CD4-positive, CD25-positive, alpha-beta regulatory T cell (primary cell): ENCODE measurements at regions not wholly inside any gene's neighbourhood (a gene's known extent, or its start where the extent isn't known, plus 50 kb on each side); places are given as distances from the start of the nearest gene placed in this dataset.

Source experiments
- ATAC-seq, 2 donors: fragments of 150-1000 bp; cut with Tn5 transposase; one replicate each; pipeline ENCODE4 v1.10.0; 2021; ENCODE audit warnings: low read depth in 2 of 2, moderate number of reproducible peaks in 2 of 2, moderate library complexity in 1 of 2
- DNase-seq, 3 donors: peaks; one replicate each; pipeline versions ENCODE4 v3.0.0 to v3.0.0-alpha.2; 2012 to 2022; ENCODE audit warnings: mixed read lengths in 1 of 3
- H3K27ac ChIP-seq: one replicate; pipeline ENCODE4 v1.7.0; 2013; ENCODE audit warnings: mild to moderate bottlenecking, low read length; ENCODE audit not compliant: insufficient read depth, poor library complexity, severe bottlenecking
- H3K27me3 ChIP-seq: one replicate; pipeline ENCODE4 v1.7.0; 2013; ENCODE audit warnings: low read length; ENCODE audit not compliant: control insufficient read depth, insufficient read depth
- H3K36me3 ChIP-seq: one replicate; pipeline ENCODE4 v1.7.0; 2013; ENCODE audit warnings: mild to moderate bottlenecking, low read length, moderate library complexity; ENCODE audit not compliant: control insufficient read depth, insufficient read depth
- H3K4me1 ChIP-seq: 2 replicates; pipeline ENCODE4 v1.7.0; 2013; ENCODE audit warnings: mild to moderate bottlenecking, low read length; ENCODE audit not compliant: insufficient read depth, control insufficient read depth, poor library complexity, severe bottlenecking
- H3K4me3 ChIP-seq: one replicate; pipeline ENCODE4 v1.7.0; 2013; ENCODE audit warnings: low read depth, mild to moderate bottlenecking, low read length, moderate library complexity
- H3K9me3 ChIP-seq, 2 experiments: 1 replicate in 1 of 2; 2 replicates in 1 of 2; pipeline ENCODE4 v1.7.0; 2013; ENCODE audit warnings: low read length in 2 of 2, mild to moderate bottlenecking in 1 of 2, moderate library complexity in 1 of 2; ENCODE audit not compliant: control insufficient read depth in 2 of 2
- H3K27ac Mint-ChIP-seq, 3 donors: one replicate each; pipeline ENCODE4 v1.8.0; 2020 to 2022; ENCODE audit warnings: mild to moderate bottlenecking in 3 of 3, mixed read lengths in 3 of 3, moderate library complexity in 2 of 3
- H3K27me3 Mint-ChIP-seq: one replicate; pipeline ENCODE4 v1.8.0; 2022; ENCODE audit warnings: mild to moderate bottlenecking, mixed read lengths
- H3K36me3 Mint-ChIP-seq: one replicate; pipeline ENCODE4 v1.8.0; 2020; ENCODE audit warnings: mixed read lengths
- H3K4me1 Mint-ChIP-seq, 4 donors: one replicate each; pipeline ENCODE4 v1.8.0; 2020 to 2022; ENCODE audit warnings: mixed read lengths in 4 of 4, mild to moderate bottlenecking in 1 of 4
- H3K4me3 Mint-ChIP-seq, 4 donors: one replicate each; pipeline ENCODE4 v1.8.0; 2020 to 2022; ENCODE audit warnings: mild to moderate bottlenecking in 4 of 4, mixed read lengths in 4 of 4, moderate library complexity in 3 of 4
- H3K9me3 Mint-ChIP-seq, 7 donors: one replicate each; pipeline ENCODE4 v1.8.0; 2020 to 2022; ENCODE audit warnings: mixed read lengths in 7 of 7, mild to moderate bottlenecking in 3 of 7, moderate library complexity in 2 of 7

- Histone ChIP-seq H3K27me3 (no peaks in the 10 kb centered on the region), H3K27ac (no peak overlapping the region), H3K4me3 (no peak overlapping the region), H3K9me3 (no peaks in the 10 kb centered on the region), H3K36me3 (no peaks in the 10 kb centered on the region), H3K4me1 (no peaks in the 10 kb centered on the region)
- Mint-ChIP-seq H3K4me1 (peaks cover 0 to 4% (median 0%) of the 10 kb centered on the region in 4 donors), H3K27ac (peak overlapping the region in 1 of 3 donors; percentile 19), H3K4me3 (no peak overlapping the region), H3K36me3 (peaks cover 5% of the 10 kb centered on the region), H3K27me3 (peaks cover 7% of the 10 kb centered on the region), H3K9me3 (peaks cover 0 to 2% (median 0%) of the 10 kb centered on the region in 7 donors)
- DNase-seq, result no peak
- no peak for ATAC-seq
Observed at GRCh38 chr14:98466807-98467206, 805.2 kb downstream of the BCL11B start.

- Histone ChIP-seq H3K36me3 (no peaks in the 10 kb centered on the region), H3K27me3 (no peaks in the 10 kb centered on the region), H3K4me3 (no peak overlapping the region), H3K4me1 (no peaks in the 10 kb centered on the region), H3K9me3 (no peaks in the 10 kb centered on the region), H3K27ac (no peak overlapping the region)
- DNase-seq (no peak), ATAC-seq (no peak)
- Mint-ChIP-seq H3K27me3 (peaks cover 7% of the 10 kb centered on the region), H3K36me3 (peaks cover 5% of the 10 kb centered on the region), H3K4me1 (peaks cover 0 to 4% (median 0%) of the 10 kb centered on the region in 4 donors), H3K27ac (no peak overlapping the region), H3K4me3 (no peak overlapping the region), H3K9me3 (peaks cover 0 to 2% (median 0%) of the 10 kb centered on the region in 7 donors)
Observed at GRCh38 chr14:98470663-98471062, 801.3 kb downstream of the BCL11B start.

DNA sequence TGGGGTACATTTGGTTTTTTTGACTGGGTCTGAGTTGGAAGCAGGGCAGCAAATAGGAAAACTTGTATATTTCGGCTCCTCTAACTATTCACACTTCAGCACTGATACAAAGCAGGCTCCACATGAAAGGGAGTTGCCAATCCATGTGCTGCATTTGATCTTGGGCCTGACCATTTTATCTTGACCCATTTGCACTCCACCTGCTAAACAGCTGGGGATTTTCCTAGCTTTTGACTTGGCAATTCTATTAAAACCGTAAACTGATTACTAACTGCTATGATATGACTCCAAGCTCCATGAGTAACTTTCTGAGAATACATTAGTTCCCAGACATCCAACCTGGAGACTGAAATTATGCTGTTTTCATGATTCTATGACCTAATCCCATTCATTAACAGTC lies 797.1 kb downstream of the BCL11B start:
- no peak overlapping the region for H3K4me3 ChIP-seq
- Mint-ChIP-seq H3K27ac (no peak overlapping the region), H3K36me3 (no peaks in the 10 kb centered on the region), H3K4me3 (no peak overlapping the region), H3K27me3 (peaks cover 4% of the 10 kb centered on the region), H3K4me1 (peaks cover 0 to 2% (median 0%) of the 10 kb centered on the region in 4 donors), H3K9me3 (peaks cover 0 to 10% (median 3%) of the 10 kb centered on the region in 7 donors)
- H3K9me3 ChIP-seq, result no peaks in the 10 kb centered on the region
- H3K4me1 ChIP-seq, result no peaks in the 10 kb centered on the region
- no peak for ATAC-seq
- no peaks in the 10 kb centered on the region for H3K36me3 ChIP-seq
- no peaks in the 10 kb centered on the region for H3K27me3 ChIP-seq
- no peak overlapping the region for H3K27ac ChIP-seq
- DNase-seq, result no peak

DNA sequence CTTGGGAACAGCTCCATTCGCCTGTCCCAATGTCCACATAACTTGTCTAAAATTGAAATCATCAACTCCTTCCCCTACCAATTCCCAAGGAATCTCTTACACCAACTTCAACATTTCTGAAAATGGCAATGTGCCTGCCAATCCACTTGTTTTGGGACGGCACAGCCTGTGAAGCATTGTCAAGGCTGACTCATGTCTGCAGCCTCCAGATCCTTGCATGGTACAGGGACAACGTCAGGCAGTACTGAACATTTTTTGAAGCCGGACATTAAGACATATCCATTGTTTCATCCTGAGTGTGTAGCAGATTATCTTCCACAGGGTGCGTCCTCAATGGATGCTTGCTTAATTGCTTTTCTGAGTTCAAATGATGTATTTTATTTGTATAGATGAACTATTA lies 794.1 kb downstream of the BCL11B start:
- DNase-seq (no peak), ATAC-seq (no peak)
- Mint-ChIP-seq H3K36me3 (no peaks in the 10 kb centered on the region), H3K9me3 (peaks cover 0 to 10% (median 3%) of the 10 kb centered on the region in 7 donors), H3K4me3 (no peak overlapping the region), H3K27ac (no peak overlapping the region), H3K27me3 (no peaks in the 10 kb centered on the region), H3K4me1 (no peaks in the 10 kb centered on the region)
- H3K27ac ChIP-seq, result no peak overlapping the region
- H3K9me3 ChIP-seq, result no peaks in the 10 kb centered on the region
- H3K36me3 ChIP-seq, result no peaks in the 10 kb centered on the region
- H3K27me3 ChIP-seq, result no peaks in the 10 kb centered on the region
- no peak overlapping the region for H3K4me3 ChIP-seq
- no peaks in the 10 kb centered on the region for H3K4me1 ChIP-seq

DNA sequence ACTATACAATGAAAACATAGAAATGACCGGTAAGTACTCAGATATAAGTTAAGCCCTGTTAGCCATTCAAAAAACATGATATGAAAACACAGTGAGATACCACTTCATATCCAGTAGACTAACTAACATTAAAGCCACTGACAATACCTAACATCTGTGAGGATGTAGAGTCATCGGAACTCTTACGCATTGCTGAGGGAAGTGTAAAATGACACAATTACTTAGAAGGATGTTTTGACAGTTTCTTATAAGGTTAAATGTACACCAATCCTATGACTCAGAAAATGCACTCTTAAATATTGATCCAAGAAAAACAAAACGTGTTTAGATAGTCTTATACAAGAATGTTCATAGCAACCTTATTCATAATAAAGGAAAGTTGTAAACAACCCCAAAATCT lies 782.9 kb downstream of the BCL11B start:
- ATAC-seq (no peak), DNase-seq (no peak)
- Histone ChIP-seq H3K9me3 (peaks cover 0 to 7% of the 10 kb centered on the region in 2 experiments), H3K27me3 (no peaks in the 10 kb centered on the region), H3K4me3 (no peak overlapping the region), H3K4me1 (no peaks in the 10 kb centered on the region), H3K27ac (no peak overlapping the region), H3K36me3 (no peaks in the 10 kb centered on the region)
- no peak overlapping the region for H3K27ac Mint-ChIP-seq
- H3K4me3 Mint-ChIP-seq, result no peak overlapping the region
- H3K4me1 Mint-ChIP-seq, result peaks cover 0 to 13% (median 2%) of the 10 kb centered on the region in 4 donors
- no peaks in the 10 kb centered on the region for H3K27me3 Mint-ChIP-seq
- H3K9me3 Mint-ChIP-seq, result peaks cover 0 to 15% (median 7%) of the 10 kb centered on the region in 7 donors
- no peaks in the 10 kb centered on the region for H3K36me3 Mint-ChIP-seq

- Histone ChIP-seq H3K9me3 (no peaks in the 10 kb centered on the region), H3K27me3 (no peaks in the 10 kb centered on the region), H3K36me3 (no peaks in the 10 kb centered on the region), H3K27ac (no peak overlapping the region), H3K4me3 (no peak overlapping the region), H3K4me1 (no peaks in the 10 kb centered on the region)
- Mint-ChIP-seq H3K36me3 (no peaks in the 10 kb centered on the region), H3K9me3 (peaks cover 0 to 3% (median 0%) of the 10 kb centered on the region in 7 donors), H3K4me3 (peak overlapping the region in 1 of 4 donors; percentile 1), H3K27me3 (peaks cover 4% of the 10 kb centered on the region), H3K4me1 (peaks cover 2 to 14% (median 7%) of the 10 kb centered on the region in 4 donors), H3K27ac (no peak overlapping the region)
- DNase-seq (peak in 1 of 3 donors; percentile 13), ATAC-seq (no peak)
Observed at GRCh38 chr14:98494582-98494981, 777.4 kb downstream of the BCL11B start.

DNA sequence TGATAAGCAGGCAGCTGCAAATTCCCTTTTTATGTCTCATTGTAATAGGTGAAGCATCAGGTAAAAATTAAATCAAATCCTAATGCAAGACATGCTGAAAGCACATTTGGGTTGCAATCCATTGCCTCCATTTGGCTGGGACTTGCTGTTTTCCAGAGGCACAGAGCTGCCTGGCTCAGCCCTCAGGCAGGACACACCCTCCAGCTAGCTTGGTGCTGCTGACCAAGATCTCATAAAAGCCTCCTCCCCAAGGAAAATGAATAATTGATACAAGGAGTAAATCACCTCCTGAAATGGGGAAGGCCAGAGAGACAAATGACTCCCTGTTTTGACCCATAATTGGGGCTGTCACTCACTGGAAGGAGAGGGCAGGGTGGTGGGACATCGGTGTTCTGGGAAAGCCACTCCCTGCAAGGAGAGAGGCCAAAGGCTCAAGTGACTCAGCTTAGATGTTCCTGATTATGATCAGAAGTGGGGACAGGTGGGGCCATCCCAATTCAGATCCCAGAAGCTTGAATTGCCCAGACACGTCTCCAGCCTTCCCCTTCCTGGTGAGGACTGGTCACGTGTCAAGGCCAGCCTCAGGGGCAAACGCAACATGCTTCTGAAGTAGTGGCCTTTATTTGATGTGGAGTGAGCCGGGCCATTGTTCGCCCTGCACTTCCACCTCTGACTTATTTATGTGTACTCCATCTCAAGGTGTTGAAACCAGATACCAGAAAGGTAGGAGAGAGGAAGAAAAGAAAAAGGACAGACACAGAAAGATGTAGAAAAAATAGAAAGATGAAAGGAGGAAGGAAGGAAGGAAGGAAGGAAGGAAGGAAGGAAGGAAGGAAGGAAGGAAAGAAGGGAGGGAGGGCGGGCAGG lies 773.7 kb downstream of the BCL11B start:
- no peak overlapping the region for H3K27ac ChIP-seq
- H3K4me1 Mint-ChIP-seq, result peaks cover 0 to 11% (median 6%) of the 10 kb centered on the region in 4 donors
- no peaks in the 10 kb centered on the region for H3K9me3 ChIP-seq
- no peak for ATAC-seq
- H3K27me3 Mint-ChIP-seq, result peaks cover 4% of the 10 kb centered on the region
- H3K36me3 ChIP-seq, result no peaks in the 10 kb centered on the region
- no peak overlapping the region for H3K4me3 ChIP-seq
- no peak for DNase-seq
- peaks cover 7% of the 10 kb centered on the region for H3K36me3 Mint-ChIP-seq
- H3K4me3 Mint-ChIP-seq, result no peak overlapping the region
- peak overlapping the region in 2 of 3 donors; percentile 21 to 38 for H3K27ac Mint-ChIP-seq
- no peaks in the 10 kb centered on the region for H3K4me1 ChIP-seq
- peaks cover 0 to 3% (median 0%) of the 10 kb centered on the region in 7 donors for H3K9me3 Mint-ChIP-seq
- no peaks in the 10 kb centered on the region for H3K27me3 ChIP-seq

DNA sequence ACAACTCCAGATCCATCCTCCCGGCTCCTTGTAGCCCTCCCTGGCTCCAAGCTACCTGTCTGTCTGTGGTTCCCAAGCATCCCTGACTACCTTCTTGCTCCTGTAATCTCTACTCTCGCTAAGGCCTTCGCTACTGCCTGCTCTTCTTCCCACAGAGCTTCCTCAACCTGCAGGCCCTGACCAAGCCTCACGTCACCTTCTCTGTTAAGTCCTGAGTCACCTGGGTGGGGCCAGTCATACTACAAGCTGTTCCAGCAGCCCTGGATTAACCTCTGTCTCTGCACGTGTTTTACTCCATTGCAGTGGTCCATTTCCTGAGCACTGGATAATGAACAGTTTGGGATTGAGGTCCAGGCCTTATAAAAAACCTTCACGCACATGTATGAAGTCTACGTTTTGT lies 770.7 kb downstream of the BCL11B start:
- H3K4me3 Mint-ChIP-seq, result no peak overlapping the region
- no peaks in the 10 kb centered on the region for H3K9me3 ChIP-seq
- peaks cover 0 to 11% (median 4%) of the 10 kb centered on the region in 4 donors for H3K4me1 Mint-ChIP-seq
- H3K9me3 Mint-ChIP-seq, result peaks cover 0 to 3% (median 0%) of the 10 kb centered on the region in 7 donors
- peaks cover 7% of the 10 kb centered on the region for H3K36me3 Mint-ChIP-seq
- no peak for DNase-seq
- no peaks in the 10 kb centered on the region for H3K27me3 ChIP-seq
- H3K4me1 ChIP-seq, result no peaks in the 10 kb centered on the region
- ATAC-seq, result no peak
- H3K36me3 ChIP-seq, result no peaks in the 10 kb centered on the region
- no peak overlapping the region for H3K27ac ChIP-seq
- peaks cover 9% of the 10 kb centered on the region for H3K27me3 Mint-ChIP-seq
- no peak overlapping the region for H3K27ac Mint-ChIP-seq
- H3K4me3 ChIP-seq, result no peak overlapping the region
